Activated CD8-positive, alpha-beta memory T cell treated with anti-CD3 and anti-CD28 coated beads, Interleukin-2, amount 10 ng/mL, durations not matched to agents 7 days and 5 days (primary cell): ENCODE measurements at regions not wholly inside any gene's neighbourhood (a gene's known extent, or its start where the extent isn't known, plus 50 kb on each side); places are given as distances from the start of the nearest gene placed in this dataset.

Experiments used
- ATAC-seq: fragments of 150-1000 bp; cut with Tn5 transposase; one replicate; pipeline ENCODE4 v1.10.0; 2021; ENCODE audit warnings: moderate library complexity
- CTCF ChIA-PET: fragments of 350-600 bp; sonication (Branson Sonifier 250); formaldehyde crosslinking; loops from one replicate; lab custom pipeline; 2021; ENCODE audit warnings: antibody characterized with exemption; lab: Charles Lee
- DNase-seq: peaks from one replicate; pipeline ENCODE4 v3.0.0-alpha.2; 2020
- H3K27ac Mint-ChIP-seq: one replicate; pipeline ENCODE4 v1.8.0; 2021; ENCODE audit warnings: mild to moderate bottlenecking, mixed read lengths
- H3K27me3 Mint-ChIP-seq: one replicate; pipeline ENCODE4 v1.8.0; 2021; ENCODE audit warnings: mixed read lengths
- H3K36me3 Mint-ChIP-seq: one replicate; pipeline ENCODE4 v1.8.0; 2021; ENCODE audit warnings: mild to moderate bottlenecking, mixed read lengths
- H3K4me1 Mint-ChIP-seq: one replicate; pipeline ENCODE4 v1.8.0; 2021; ENCODE audit warnings: mixed read lengths
- H3K4me3 Mint-ChIP-seq: one replicate; pipeline ENCODE4 v1.8.0; 2021; ENCODE audit warnings: mild to moderate bottlenecking, moderate library complexity, mixed read lengths
- H3K9me3 Mint-ChIP-seq: one replicate; pipeline ENCODE4 v1.8.0; 2022; ENCODE audit warnings: low read depth, mixed read lengths

- Mint-ChIP-seq H3K4me3 (no peak overlapping the region), H3K36me3 (no peaks in the 10 kb centered on the region), H3K27ac (no peak overlapping the region), H3K4me1 (peaks cover 38% of the 10 kb centered on the region), H3K9me3 (no peaks in the 10 kb centered on the region), H3K27me3 (no peaks in the 10 kb centered on the region)
- no peak for ATAC-seq
- CTCF ChIA-PET, result interaction anchor here (1.1 kb wide), 1 partner anchor 10 kb away, joined by 3 read pairs; no protein-coding TSS in a partner anchor
- no peak for DNase-seq
Observed at GRCh38 chr1:234720709-234721441, 110.9 kb upstream of the IRF2BP2 start.

- no peaks in the 10 kb centered on the region for H3K27me3 Mint-ChIP-seq
- ATAC-seq (no peak), DNase-seq (no peak)
- no peaks in the 10 kb centered on the region for H3K9me3 Mint-ChIP-seq
- H3K27ac Mint-ChIP-seq, result no peak overlapping the region
- H3K36me3 Mint-ChIP-seq, result no peaks in the 10 kb centered on the region
- CTCF ChIA-PET, result interaction anchor here (1.1 to 1.6 kb wide), 3 partner anchors 15 to 107 kb away, joined by 3 to 6 read pairs (median 4); no protein-coding TSS in a partner anchor
- no peak overlapping the region for H3K4me3 Mint-ChIP-seq
- peaks cover 26% of the 10 kb centered on the region for H3K4me1 Mint-ChIP-seq
Observed at GRCh38 chr1:234719454-234720251, 109.7 kb upstream of the IRF2BP2 start.

GRCh38 chr1:234718496-234719453 lies 108.8 kb upstream of the IRF2BP2 start:
- CTCF ChIA-PET, result interaction anchor here (1.1 to 1.6 kb wide), 3 partner anchors 14 to 106 kb away, joined by 3 to 6 read pairs (median 4); no protein-coding TSS in a partner anchor
- Mint-ChIP-seq H3K27me3 (no peaks in the 10 kb centered on the region), H3K9me3 (no peaks in the 10 kb centered on the region), H3K27ac (no peak overlapping the region), H3K36me3 (no peaks in the 10 kb centered on the region), H3K4me3 (no peak overlapping the region), H3K4me1 (peaks cover 17% of the 10 kb centered on the region)
- DNase-seq (no peak), ATAC-seq (no peak)

- no peak for ATAC-seq
- Mint-ChIP-seq H3K36me3 (no peaks in the 10 kb centered on the region), H3K4me3 (no peak overlapping the region), H3K27ac (no peak overlapping the region), H3K9me3 (no peaks in the 10 kb centered on the region), H3K27me3 (no peaks in the 10 kb centered on the region), H3K4me1 (peaks cover 2% of the 10 kb centered on the region)
- DNase-seq, result no peak
- CTCF ChIA-PET, result no interaction called here
Observed at GRCh38 chr1:234716908-234717375, 107.0 kb upstream of the IRF2BP2 start.

GRCh38 chr1:234715252-234716014 lies 105.5 kb upstream of the IRF2BP2 start:
- Mint-ChIP-seq H3K36me3 (no peaks in the 10 kb centered on the region), H3K4me3 (no peak overlapping the region), H3K9me3 (no peaks in the 10 kb centered on the region), H3K27me3 (no peaks in the 10 kb centered on the region), H3K4me1 (no peaks in the 10 kb centered on the region), H3K27ac (no peak overlapping the region)
- ATAC-seq (no peak), DNase-seq (no peak)
- CTCF ChIA-PET, result interaction anchor here (0.9 to 1.2 kb wide), 2 partner anchors 8 to 58 kb away, joined by 3 read pairs; no protein-coding TSS in a partner anchor

GRCh38 chr1:234713859-234714258 lies 103.9 kb upstream of the IRF2BP2 start:
- H3K4me1 Mint-ChIP-seq, result peaks cover 2% of the 10 kb centered on the region
- no peaks in the 10 kb centered on the region for H3K27me3 Mint-ChIP-seq
- ATAC-seq (no peak), DNase-seq (no peak)
- H3K27ac Mint-ChIP-seq, result no peak overlapping the region
- H3K9me3 Mint-ChIP-seq, result peaks cover under 1% of the 10 kb centered on the region
- no peaks in the 10 kb centered on the region for H3K36me3 Mint-ChIP-seq
- H3K4me3 Mint-ChIP-seq, result no peak overlapping the region
- CTCF ChIA-PET, result interaction anchor here (0.6 kb wide), 1 partner anchor 324 kb away, joined by 3 read pairs; no protein-coding TSS in a partner anchor

GRCh38 chr1:234713440-234713839 lies 103.5 kb upstream of the IRF2BP2 start:
- Mint-ChIP-seq H3K27ac (no peak overlapping the region), H3K36me3 (no peaks in the 10 kb centered on the region)
- CTCF ChIA-PET, result interaction anchor here (0.6 kb wide), 1 partner anchor 324 kb away, joined by 3 read pairs; no protein-coding TSS in a partner anchor

GRCh38 chr1:234712891-234713305 lies 102.9 kb upstream of the IRF2BP2 start:
- CTCF ChIA-PET, result no interaction called here
- DNase-seq (no peak), ATAC-seq (no peak)
- Mint-ChIP-seq H3K27ac (no peak overlapping the region), H3K4me3 (no peak overlapping the region), H3K9me3 (peaks cover 2% of the 10 kb centered on the region), H3K36me3 (peaks cover 2% of the 10 kb centered on the region), H3K27me3 (no peaks in the 10 kb centered on the region), H3K4me1 (peaks cover 5% of the 10 kb centered on the region)

More at GRCh38 chr1:234713440-234713839, 103.5 kb upstream of the IRF2BP2 start:
- Mint-ChIP-seq H3K4me1 (peaks cover 5% of the 10 kb centered on the region), H3K4me3 (no peak overlapping the region), H3K27me3 (no peaks in the 10 kb centered on the region), H3K9me3 (peaks cover 2% of the 10 kb centered on the region)
- DNase-seq, result no peak
- no peak for ATAC-seq

GRCh38 chr1:234710936-234711724 lies 101.2 kb upstream of the IRF2BP2 start:
- Mint-ChIP-seq H3K27ac (no peak overlapping the region), H3K9me3 (peaks cover 2% of the 10 kb centered on the region), H3K4me1 (peaks cover 5% of the 10 kb centered on the region), H3K4me3 (no peak overlapping the region), H3K27me3 (peaks cover 2% of the 10 kb centered on the region), H3K36me3 (peaks cover 2% of the 10 kb centered on the region)
- ATAC-seq (no peak), DNase-seq (no peak)
- CTCF ChIA-PET, result interaction anchor here (1.1 kb wide), 1 partner anchor 10 kb away, joined by 3 read pairs; no protein-coding TSS in a partner anchor

- H3K27ac Mint-ChIP-seq, result no peak overlapping the region
- no peak overlapping the region for H3K4me3 Mint-ChIP-seq
- CTCF ChIA-PET, result interaction anchor here (1.1 kb wide), 1 partner anchor 10 kb away, joined by 3 read pairs; no protein-coding TSS in a partner anchor
- peaks cover 2% of the 10 kb centered on the region for H3K9me3 Mint-ChIP-seq
- H3K4me1 Mint-ChIP-seq, result peaks cover 5% of the 10 kb centered on the region
- ATAC-seq, result no peak
- DNase-seq, result no peak
- H3K36me3 Mint-ChIP-seq, result peaks cover 2% of the 10 kb centered on the region
- H3K27me3 Mint-ChIP-seq, result peaks cover 4% of the 10 kb centered on the region
Observed at GRCh38 chr1:234710381-234710780, 100.4 kb upstream of the IRF2BP2 start.

- H3K27me3 Mint-ChIP-seq, result peaks cover 4% of the 10 kb centered on the region
- peaks cover 2% of the 10 kb centered on the region for H3K36me3 Mint-ChIP-seq
- no peak overlapping the region for H3K27ac Mint-ChIP-seq
- DNase-seq (no peak), ATAC-seq (no peak)
- CTCF ChIA-PET, result no interaction called here
- H3K4me3 Mint-ChIP-seq, result no peak overlapping the region
- H3K9me3 Mint-ChIP-seq, result peaks cover 2% of the 10 kb centered on the region
- H3K4me1 Mint-ChIP-seq, result peaks cover 6% of the 10 kb centered on the region
Observed at GRCh38 chr1:234709473-234710228, 99.7 kb upstream of the IRF2BP2 start.
